ENCODE measurements at regions not wholly inside any gene's neighbourhood (a gene's known extent, or its start where the extent isn't known, plus 50 kb on each side); places are given as distances from the start of the nearest gene placed in this dataset.

GRCh38 chr11:32039149-32039548 is 51.7 kb upstream of the RCN1 start:
- no peak for DNase-seq

GRCh38 chr11:32034680-32035079 is 56.2 kb upstream of the RCN1 start:
- no peak for DNase-seq

GRCh38 chr11:32034149-32034548 is 56.7 kb upstream of the RCN1 start:
- no peak for DNase-seq

- no peak for DNase-seq
Measured at GRCh38 chr11:32033491-32033890, 57.4 kb upstream of the RCN1 start.

- DNase-seq, result no peak
Measured at GRCh38 chr11:32033067-32033466, 57.8 kb upstream of the RCN1 start.

GRCh38 chr11:32032478-32032877 is 58.4 kb upstream of the RCN1 start:
- DNase-seq, result no peak

GRCh38 chr11:32032052-32032451 is 58.8 kb upstream of the RCN1 start:
- no peak for DNase-seq

- DNase-seq, result no peak
Measured at GRCh38 chr11:32030875-32031503, 59.9 kb upstream of the RCN1 start.

- no peak for DNase-seq
Measured at GRCh38 chr11:32029721-32030120, 61.2 kb upstream of the RCN1 start.

GRCh38 chr11:32028201-32028600 is 62.7 kb upstream of the RCN1 start:
- DNase-seq, result no peak

- DNase-seq, result no peak
Measured at GRCh38 chr11:32026766-32027165, 64.1 kb upstream of the RCN1 start.

- DNase-seq, result no peak
Measured at GRCh38 chr11:32024948-32025347, 65.9 kb upstream of the RCN1 start.

GRCh38 chr11:32023370-32024305 is 67.2 kb upstream of the RCN1 start:
- DNase-seq, result no peak

GRCh38 chr11:32018672-32019071 is 72.2 kb upstream of the RCN1 start:
- DNase-seq, result no peak

- no peak for DNase-seq
Measured at GRCh38 chr11:32016111-32016510, 74.8 kb upstream of the RCN1 start.

GRCh38 chr11:32015427-32015826 is 75.4 kb upstream of the RCN1 start:
- no peak for DNase-seq

GRCh38 chr11:32013603-32014002 is 77.3 kb upstream of the RCN1 start:
- no peak for DNase-seq

GRCh38 chr11:32012049-32012448 is 78.8 kb upstream of the RCN1 start:
- DNase-seq, result no peak

GRCh38 chr11:32008880-32009551 is 81.9 kb upstream of the RCN1 start:
- DNase-seq, result no peak

GRCh38 chr11:32006799-32007388 is 84.0 kb upstream of the RCN1 start:
- DNase-seq, result peak; percentile 33

- DNase-seq, result no peak
Measured at GRCh38 chr11:32005786-32006416, 85.0 kb upstream of the RCN1 start.

GRCh38 chr11:32003335-32003734 is 87.5 kb upstream of the RCN1 start:
- no peak for DNase-seq

- no peak for DNase-seq
Measured at GRCh38 chr11:32002311-32002710, 88.6 kb upstream of the RCN1 start.

Measured in RPMI8226 (cell line).